ACC112 (cell line): ENCODE measurements at regions not wholly inside any gene's neighbourhood (a gene's known extent, or its start where the extent isn't known, plus 50 kb on each side); places are given as distances from the start of the nearest gene placed in this dataset.
"Not testable (repeated sequence)": the region's sequence is repeated elsewhere in the genome, so short reads cannot be mapped to it uniquely, and the experiment has no call there.

Source experiments
- H2AFZ ChIP-seq: fragments of 200-600 bp; sonication (generic); one replicate; pipeline ENCODE4 v1.6.0; 2017; ENCODE audit warnings: antibody characterized with exemption, low read length; ENCODE audit not compliant: unreplicated experiment
- H3K27ac ChIP-seq: fragments of 200-600 bp; sonication (generic); 2 replicates; pipeline ENCODE4 v1.5.1; 2014; ENCODE audit warnings: low read depth, mild to moderate bottlenecking, antibody characterized with exemption, low read length, moderate library complexity
- H3K27me3 ChIP-seq: fragments of 200-600 bp; sonication (generic); 2 replicates; pipeline ENCODE4 v1.6.1; 2014; ENCODE audit warnings: mild to moderate bottlenecking, antibody characterized with exemption, low read length, moderate library complexity, mixed read lengths; ENCODE audit not compliant: insufficient read depth
- H3K36me3 ChIP-seq: fragments of 200-600 bp; sonication (generic); 2 replicates; pipeline ENCODE4 v1.6.1; 2016; ENCODE audit warnings: mild to moderate bottlenecking, antibody characterized with exemption, low read length, moderate library complexity, mixed read lengths; ENCODE audit not compliant: insufficient read depth
- H3K4me1 ChIP-seq: fragments of 200-600 bp; sonication (generic); one replicate; pipeline ENCODE4 v1.6.1; 2016; ENCODE audit warnings: low read length, mixed read lengths; ENCODE audit not compliant: insufficient read depth, unreplicated experiment, control insufficient read depth
- H3K4me3 ChIP-seq: fragments of 200-600 bp; sonication (generic); 2 replicates; pipeline ENCODE4 v1.5.1; 2014; ENCODE audit warnings: mild to moderate bottlenecking, low read depth, low read length
- H3K79me2 ChIP-seq: fragments of 200-600 bp; sonication (generic); one replicate; pipeline ENCODE4 v1.6.0; 2016; ENCODE audit warnings: low read length; ENCODE audit not compliant: control insufficient read depth, unreplicated experiment, insufficient read depth

DNA sequence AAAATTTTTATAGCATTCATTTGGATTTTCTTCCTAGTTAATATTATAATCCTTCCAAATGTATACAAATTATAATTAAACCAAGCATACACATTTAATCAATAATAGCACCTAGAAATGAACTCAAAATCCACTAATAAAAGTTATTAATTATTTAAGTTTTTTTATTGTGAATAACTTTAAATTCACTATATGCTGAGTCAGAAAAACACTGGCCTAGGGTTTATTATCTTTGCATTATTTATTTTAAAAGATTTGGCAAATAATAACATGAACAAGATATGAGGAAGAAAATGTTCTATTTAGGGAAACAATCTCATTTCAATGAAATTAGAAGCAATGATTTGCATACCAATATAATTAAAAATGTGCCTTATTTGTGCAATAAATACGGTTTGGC lies 951.5 kb downstream of the KCNT2 start:
- Histone ChIP-seq H3K27me3 (no peaks in the 10 kb centered on the region), H3K4me1 (no peaks in the 10 kb centered on the region), H3K4me3 (no peak overlapping the region), H3K79me2 (no peaks in the 10 kb centered on the region), H3K36me3 (no peaks in the 10 kb centered on the region), H2AFZ (no peak overlapping the region), H3K27ac (no peak overlapping the region)

DNA sequence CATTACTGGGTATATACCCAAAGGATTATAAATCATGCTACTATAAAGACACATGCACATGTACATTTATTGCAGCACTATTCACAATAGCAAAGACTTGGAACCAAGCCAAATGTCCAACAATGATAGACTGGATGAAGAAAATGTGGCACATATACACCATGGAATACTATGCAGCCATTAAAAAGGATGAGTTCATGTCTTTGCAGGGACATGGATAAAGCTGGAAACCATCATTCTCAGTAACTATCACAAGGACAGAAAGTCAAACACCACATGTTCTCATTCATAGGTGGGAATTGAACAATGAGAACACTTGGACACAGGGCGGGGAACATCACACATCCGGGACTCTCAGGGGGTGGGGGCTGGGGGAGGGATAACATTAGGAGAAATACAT lies 959.4 kb downstream of the KCNT2 start:
- not testable (repeated sequence) for H3K27ac ChIP-seq, H3K4me1 ChIP-seq, H2AFZ ChIP-seq, H3K36me3 ChIP-seq, H3K79me2 ChIP-seq, H3K4me3 ChIP-seq, H3K27me3 ChIP-seq

DNA sequence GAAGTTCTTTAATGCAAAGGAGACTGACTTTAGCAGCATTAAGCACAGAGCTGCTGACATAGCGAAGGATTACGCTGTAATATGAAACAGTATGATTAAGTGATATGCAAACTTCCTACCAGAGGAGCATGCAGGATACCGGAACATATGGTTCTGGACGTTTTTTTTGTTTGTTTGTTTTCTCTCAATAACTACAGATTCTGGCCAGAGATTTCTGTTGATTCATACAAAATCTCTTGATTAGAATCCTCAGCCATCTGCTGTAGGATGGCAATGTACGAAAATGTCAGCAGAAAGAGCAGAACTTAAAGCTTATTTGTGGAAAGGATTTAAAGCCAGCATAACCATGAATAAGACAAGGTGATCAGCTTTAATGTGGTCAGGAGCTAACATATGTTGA lies 970.7 kb downstream of the KCNT2 start:
- Histone ChIP-seq H3K27me3 (no peaks in the 10 kb centered on the region), H3K27ac (no peak overlapping the region), H3K4me1 (no peaks in the 10 kb centered on the region), H3K36me3 (no peaks in the 10 kb centered on the region), H3K4me3 (peak overlapping the region; percentile 17; the same call in 1 of the 2 replicates), H2AFZ (no peak overlapping the region), H3K79me2 (no peaks in the 10 kb centered on the region)

DNA sequence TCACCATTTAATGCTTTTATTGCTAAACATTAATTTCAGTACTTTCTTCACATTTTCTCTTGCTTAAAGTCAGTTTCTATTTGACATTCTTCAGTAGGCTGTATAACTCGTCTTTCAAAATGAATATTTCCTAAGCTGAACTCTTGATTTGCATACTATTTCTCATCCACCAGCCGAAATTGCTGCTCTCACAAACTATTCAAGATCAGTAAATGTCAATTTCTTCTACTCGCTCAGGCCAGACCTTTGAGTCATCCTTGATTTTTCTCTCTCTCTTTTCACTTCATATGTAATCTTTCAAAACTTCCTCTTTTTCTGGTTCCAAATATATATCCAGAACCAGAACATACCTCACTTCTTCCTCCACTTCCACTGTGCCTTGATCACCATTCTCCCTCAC lies 990.0 kb downstream of the KCNT2 start:
- H3K27ac ChIP-seq: no peak overlapping the region
- H3K27me3 ChIP-seq: no peaks in the 10 kb centered on the region; the same call in 1 of the 2 replicates
- H2AFZ ChIP-seq: no peak overlapping the region
- no peaks in the 10 kb centered on the region for H3K79me2 ChIP-seq
- H3K4me3 ChIP-seq: no peak overlapping the region
- H3K4me1 ChIP-seq: no peaks in the 10 kb centered on the region
- no peaks in the 10 kb centered on the region for H3K36me3 ChIP-seq

DNA sequence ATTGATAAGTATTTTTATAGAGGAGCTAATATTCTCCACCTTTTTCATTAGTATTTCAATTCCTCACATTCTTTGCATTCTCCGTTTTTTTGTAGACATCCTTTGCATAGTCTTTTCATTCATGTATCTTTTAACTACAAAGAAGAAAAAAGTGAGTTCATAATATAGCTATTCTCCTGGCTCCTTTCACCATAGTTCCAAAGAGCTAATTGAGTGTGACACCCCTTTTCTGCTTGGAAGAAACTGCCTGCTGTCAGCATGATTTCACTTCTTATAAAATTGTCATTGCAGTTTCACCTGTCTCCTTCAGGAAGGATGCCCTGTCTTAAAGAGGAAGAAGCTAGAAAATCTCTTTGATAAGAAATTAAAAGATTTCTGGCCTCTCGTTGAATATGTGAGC lies 991.1 kb downstream of the KCNT2 start:
- Histone ChIP-seq H2AFZ (no peak overlapping the region), H3K4me3 (no peak overlapping the region)

DNA sequence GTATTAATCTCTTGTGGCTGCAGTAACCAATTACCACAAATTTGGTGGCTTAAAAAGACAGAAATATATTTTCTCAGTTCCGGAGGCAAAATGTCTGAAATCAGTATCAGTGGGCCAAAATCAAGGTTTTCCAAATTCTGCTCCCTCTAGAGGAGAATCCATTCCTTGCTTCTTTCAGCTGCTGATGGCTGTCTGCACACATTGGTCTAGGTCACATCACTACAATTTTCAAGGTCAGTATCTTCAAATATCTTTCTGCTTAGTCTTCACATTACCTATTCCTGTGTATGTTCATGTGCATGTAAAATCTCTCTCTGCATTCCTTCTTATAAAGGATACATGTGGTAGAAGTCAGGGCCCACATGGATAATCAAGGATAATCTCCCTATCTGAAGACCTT lies 999.4 kb downstream of the KCNT2 start:
- Histone ChIP-seq H3K4me3 (no peak overlapping the region), H3K27ac (no peak overlapping the region), H3K36me3 (no peaks in the 10 kb centered on the region), H2AFZ (no peak overlapping the region), H3K27me3 (no peaks in the 10 kb centered on the region), H3K4me1 (no peaks in the 10 kb centered on the region), H3K79me2 (no peaks in the 10 kb centered on the region)

More for the DNA sequence above, 991.1 kb downstream of the KCNT2 start:
- no peaks in the 10 kb centered on the region for H3K79me2 ChIP-seq
- H3K4me1 ChIP-seq: no peaks in the 10 kb centered on the region
- no peaks in the 10 kb centered on the region for H3K36me3 ChIP-seq
- H3K27me3 ChIP-seq: no peaks in the 10 kb centered on the region; the same call in 1 of the 2 replicates
- no peak overlapping the region for H3K27ac ChIP-seq

DNA sequence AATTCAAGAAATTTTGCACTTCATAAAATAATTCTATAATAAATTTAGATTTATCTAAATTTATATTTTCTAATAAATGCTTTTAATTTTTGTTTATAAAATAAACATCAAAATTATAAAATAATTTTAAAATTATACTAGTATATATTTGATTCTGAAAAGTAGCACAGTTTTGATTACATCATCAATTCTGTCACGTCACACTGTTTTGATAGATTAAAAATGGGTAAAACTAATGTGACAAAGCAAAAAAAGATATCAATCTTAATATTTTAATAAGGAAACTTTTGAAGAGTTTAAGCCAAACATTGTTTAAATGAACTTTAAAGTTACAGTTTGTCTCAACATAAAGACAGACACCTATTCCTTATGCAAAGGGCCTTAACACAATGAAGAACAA lies 1001.8 kb downstream of the KCNT2 start:
- Histone ChIP-seq H2AFZ (no peak overlapping the region), H3K4me1 (no peaks in the 10 kb centered on the region), H3K27ac (no peak overlapping the region), H3K4me3 (no peak overlapping the region), H3K27me3 (no peaks in the 10 kb centered on the region), H3K36me3 (no peaks in the 10 kb centered on the region), H3K79me2 (no peaks in the 10 kb centered on the region)

DNA sequence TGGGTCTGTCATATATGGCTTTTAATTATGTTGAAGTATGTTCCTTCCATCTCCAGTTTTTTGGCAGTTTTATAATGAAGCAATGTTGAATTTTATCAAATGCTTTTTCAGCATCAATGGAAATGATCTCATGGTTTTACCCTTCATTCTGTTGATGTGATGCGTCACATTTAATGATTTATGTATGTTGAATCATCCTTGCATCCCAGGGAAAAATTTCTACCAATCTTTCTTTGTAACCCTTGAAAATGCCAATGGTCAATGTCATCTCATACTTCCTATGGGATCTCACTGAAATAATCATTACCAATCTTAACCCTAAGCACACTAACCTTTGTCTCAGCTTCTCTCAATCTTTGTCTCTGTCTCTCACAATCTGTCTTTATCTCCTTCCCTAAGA lies 1004.0 kb downstream of the KCNT2 start:
- peak overlapping the region; percentile 25 for H2AFZ ChIP-seq
- H3K4me3 ChIP-seq: no peak overlapping the region
- H3K27ac ChIP-seq: peak overlapping the region; percentile 55
- no peaks in the 10 kb centered on the region for H3K4me1 ChIP-seq
- H3K27me3 ChIP-seq: no peaks in the 10 kb centered on the region
- H3K79me2 ChIP-seq: no peaks in the 10 kb centered on the region
- H3K36me3 ChIP-seq: no peaks in the 10 kb centered on the region

DNA sequence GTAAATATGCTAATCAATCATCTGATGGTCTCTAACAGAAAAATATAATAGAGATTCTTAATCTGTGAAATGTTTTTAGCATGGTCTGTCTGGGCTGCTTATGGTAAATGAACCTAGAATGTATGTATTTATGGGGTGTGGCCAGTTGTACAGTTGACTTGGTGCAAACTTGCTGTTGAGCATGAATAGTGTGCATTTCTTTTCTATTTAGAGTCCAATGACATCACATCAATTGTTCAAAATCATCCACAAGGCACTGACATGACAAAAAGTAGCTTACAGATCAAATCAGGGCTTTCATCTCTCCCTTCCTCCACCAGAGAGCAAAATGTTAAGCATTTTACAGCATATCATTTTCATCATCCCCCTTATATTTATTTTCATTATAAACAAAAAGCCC lies 1010.3 kb downstream of the KCNT2 start:
- H3K4me1 ChIP-seq: no peaks in the 10 kb centered on the region
- no peaks in the 10 kb centered on the region for H3K36me3 ChIP-seq
- H3K79me2 ChIP-seq: no peaks in the 10 kb centered on the region
- no peak overlapping the region for H3K27ac ChIP-seq
- H3K27me3 ChIP-seq: no peaks in the 10 kb centered on the region
- H3K4me3 ChIP-seq: no peak overlapping the region
- no peak overlapping the region for H2AFZ ChIP-seq

DNA sequence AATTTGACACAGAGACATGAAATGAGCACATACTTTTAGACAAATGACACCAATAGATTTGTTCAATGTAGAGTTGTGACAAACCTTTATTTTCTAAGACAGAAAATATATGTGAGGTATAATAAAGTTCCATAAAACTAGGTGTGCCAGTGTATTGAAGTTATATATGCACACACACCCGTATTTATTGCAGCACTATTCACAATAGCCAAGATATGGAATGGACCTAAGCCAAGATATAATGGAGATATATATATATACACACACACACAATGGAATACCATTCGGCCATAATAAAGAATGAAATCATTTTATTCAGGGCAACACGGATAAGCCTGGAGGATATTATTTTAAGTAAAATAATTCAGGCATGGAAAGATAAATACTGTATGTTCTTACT lies 1013.5 kb downstream of the KCNT2 start:
- Histone ChIP-seq H3K27me3 (no peaks in the 10 kb centered on the region), H2AFZ (peak overlapping the region; percentile 64), H3K4me3 (peak overlapping the region; percentile 65), H3K36me3 (no peaks in the 10 kb centered on the region), H3K79me2 (no peaks in the 10 kb centered on the region), H3K27ac (no peak overlapping the region), H3K4me1 (no peaks in the 10 kb centered on the region)

DNA sequence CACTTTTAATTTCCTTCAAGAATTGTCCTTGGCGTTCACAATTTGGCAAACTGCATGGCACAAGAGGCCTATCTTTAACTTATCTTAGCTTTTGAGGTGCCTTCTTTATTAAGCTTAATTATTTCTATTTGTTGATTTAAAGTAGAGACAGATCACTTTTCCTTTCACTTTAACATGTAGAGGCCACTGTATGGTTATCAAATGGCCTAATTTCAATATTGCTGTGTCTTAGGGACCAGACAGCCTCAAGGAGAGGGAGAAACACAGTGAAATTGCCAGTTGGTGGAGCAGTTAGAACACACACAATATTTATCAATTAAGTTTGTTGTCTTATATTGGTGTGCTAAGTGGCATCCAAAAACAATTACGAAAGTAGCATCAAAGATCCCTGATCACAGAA lies 1013.9 kb downstream of the KCNT2 start:
- no peaks in the 10 kb centered on the region for H3K36me3 ChIP-seq
- peak overlapping the region; percentile 65 for H3K4me3 ChIP-seq
- no peaks in the 10 kb centered on the region for H3K4me1 ChIP-seq
- H3K27ac ChIP-seq: no peak overlapping the region
- no peaks in the 10 kb centered on the region for H3K27me3 ChIP-seq
- no peaks in the 10 kb centered on the region for H3K79me2 ChIP-seq
- peak overlapping the region; percentile 64 for H2AFZ ChIP-seq
